Muscle layer of duodenum (tissue), 2 donors: ENCODE measurements at regions not wholly inside any gene's neighbourhood (a gene's known extent, or its start where the extent isn't known, plus 50 kb on each side); places are given as distances from the start of the nearest gene placed in this dataset.
"Not testable (repeated sequence)": the region's sequence is repeated elsewhere in the genome, so short reads cannot be mapped to it uniquely, and the experiment has no call there.

Experiments used
- H3K27ac ChIP-seq: one replicate; pipeline ENCODE4 v1.7.0; 2013; ENCODE audit warnings: mild to moderate bottlenecking, low read length
- H3K27me3 ChIP-seq: one replicate; pipeline ENCODE4 v1.7.0; 2013; ENCODE audit warnings: low read depth, mild to moderate bottlenecking, control low read depth, low read length
- H3K36me3 ChIP-seq, 2 donors: one replicate each; pipeline ENCODE4 v1.7.0; 2013; ENCODE audit warnings: low read length in 2 of 2, control low read depth in 1 of 2, mild to moderate bottlenecking in 1 of 2; ENCODE audit not compliant: insufficient read depth in 2 of 2, control insufficient read depth in 1 of 2
- H3K4me1 ChIP-seq, 2 donors: one replicate each; pipeline ENCODE4 v1.7.0; 2013; ENCODE audit warnings: low read length in 2 of 2, mild to moderate bottlenecking in 2 of 2, control low read depth in 1 of 2, moderate library complexity in 1 of 2; ENCODE audit not compliant: insufficient read depth in 2 of 2, control insufficient read depth in 1 of 2
- H3K4me3 ChIP-seq, 2 donors: one replicate each; pipeline ENCODE4 v1.7.0; 2013; ENCODE audit warnings: low read length in 2 of 2, low read depth in 1 of 2, mild to moderate bottlenecking in 1 of 2
- H3K9me3 ChIP-seq, 2 donors: one replicate each; pipeline ENCODE4 v1.7.0; 2013; ENCODE audit warnings: low read length in 2 of 2, control low read depth in 1 of 2, mild to moderate bottlenecking in 1 of 2; ENCODE audit not compliant: control insufficient read depth in 1 of 2
- donor health status: healthy.

DNA sequence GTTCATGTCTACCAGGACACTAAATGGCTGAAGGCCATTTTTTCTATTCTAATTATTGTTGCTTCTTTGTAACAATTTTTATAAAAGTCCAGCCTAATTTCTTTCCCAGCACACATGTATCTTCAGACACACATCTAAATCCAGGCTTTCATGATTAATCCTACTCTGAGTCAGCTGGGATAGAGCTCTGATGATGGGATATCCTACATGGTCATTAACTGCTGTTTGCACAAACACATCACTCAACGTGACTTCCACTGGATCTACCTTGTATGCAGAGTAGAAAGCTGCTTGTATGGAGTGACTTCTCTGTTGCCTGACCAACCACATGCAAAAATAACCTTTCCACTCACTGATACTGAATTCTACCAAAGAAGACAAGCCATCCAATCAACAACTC lies 260.9 kb downstream of the AHR start:
- Histone ChIP-seq H3K27me3 (no peaks in the 10 kb centered on the region), H3K4me3 (no peak overlapping the region), H3K27ac (no peak overlapping the region), H3K36me3 (no peaks in the 10 kb centered on the region), H3K9me3 (no peaks in the 10 kb centered on the region), H3K4me1 (peaks cover 10 to 11% of the 10 kb centered on the region in 2 donors)

DNA sequence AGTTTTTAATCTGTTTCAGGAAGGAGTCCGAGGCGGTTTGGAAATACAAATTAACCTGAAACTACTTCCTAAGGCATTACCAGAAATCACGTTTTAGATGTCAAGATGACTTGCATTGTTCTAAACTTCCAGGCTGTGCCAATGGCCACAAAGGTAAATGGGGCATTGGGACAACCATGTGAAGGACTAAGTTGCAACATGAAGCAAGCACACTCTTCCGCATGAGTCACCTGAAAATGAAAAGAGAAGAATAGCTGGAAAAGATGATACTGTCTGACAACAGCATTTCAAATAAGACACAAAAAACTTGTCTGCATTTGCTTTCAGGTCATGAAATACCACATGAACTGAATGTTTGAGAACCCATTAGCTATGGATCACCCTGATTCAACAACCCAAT lies 262.1 kb downstream of the AHR start:
- H3K9me3 ChIP-seq: no peaks in the 10 kb centered on the region

DNA sequence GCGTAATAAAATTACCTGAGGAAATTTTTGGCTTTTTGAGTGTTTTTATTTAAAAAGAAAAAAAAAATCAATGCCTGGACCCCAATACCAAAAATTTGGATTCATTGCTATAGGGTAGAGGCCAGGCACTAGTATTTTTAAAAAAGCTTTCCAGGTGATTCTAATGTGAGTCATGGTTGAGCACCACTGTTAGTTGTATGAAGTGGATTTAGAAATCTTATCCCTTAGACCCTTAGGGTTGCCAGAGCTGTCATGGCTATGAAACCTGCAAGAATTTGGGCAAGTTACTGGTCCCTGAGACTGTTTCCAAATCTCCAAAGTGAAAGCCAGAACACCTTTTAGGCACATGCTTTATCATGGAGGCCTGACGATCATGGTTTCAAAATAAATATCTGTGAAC lies 262.5 kb downstream of the AHR start:
- Histone ChIP-seq H3K36me3 (no peaks in the 10 kb centered on the region), H3K27me3 (no peaks in the 10 kb centered on the region), H3K9me3 (no peaks in the 10 kb centered on the region), H3K4me1 (peaks cover 10 to 11% of the 10 kb centered on the region in 2 donors), H3K27ac (no peak overlapping the region), H3K4me3 (no peak overlapping the region)

More for the DNA sequence above, 262.1 kb downstream of the AHR start:
- Histone ChIP-seq H3K27me3 (no peaks in the 10 kb centered on the region), H3K36me3 (no peaks in the 10 kb centered on the region), H3K27ac (no peak overlapping the region), H3K4me3 (no peak overlapping the region), H3K4me1 (peaks cover 10 to 11% of the 10 kb centered on the region in 2 donors)

DNA sequence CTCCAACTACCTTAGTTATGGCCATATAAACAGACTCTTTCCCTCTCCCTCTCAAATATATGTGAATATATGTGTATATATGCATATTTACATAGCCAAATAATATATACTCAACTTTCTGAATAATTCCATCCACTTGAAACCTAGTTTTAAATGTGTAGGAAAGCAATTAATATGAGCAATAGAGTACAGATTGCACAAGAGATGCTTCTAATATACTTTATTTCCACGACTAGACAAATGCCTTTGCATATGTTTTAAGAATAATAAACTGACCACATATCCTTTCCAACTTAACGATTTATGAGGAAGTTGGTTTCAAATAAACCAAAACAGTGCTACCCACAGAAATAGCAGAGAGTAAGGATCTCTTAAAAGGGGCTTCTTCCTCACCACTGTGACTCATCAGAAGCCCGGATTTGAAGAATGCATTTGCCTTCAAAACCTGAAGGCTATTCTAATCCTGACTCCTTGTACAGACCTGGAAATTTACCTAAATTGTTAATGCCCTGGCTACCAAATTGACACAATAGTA lies 266.3 kb downstream of the AHR start:
- H3K27ac ChIP-seq: no peak overlapping the region
- H3K4me1 ChIP-seq: no peaks in the 10 kb centered on the region
- no peaks in the 10 kb centered on the region for H3K9me3 ChIP-seq
- H3K27me3 ChIP-seq: no peaks in the 10 kb centered on the region
- H3K36me3 ChIP-seq: no peaks in the 10 kb centered on the region
- H3K4me3 ChIP-seq: no peak overlapping the region

DNA sequence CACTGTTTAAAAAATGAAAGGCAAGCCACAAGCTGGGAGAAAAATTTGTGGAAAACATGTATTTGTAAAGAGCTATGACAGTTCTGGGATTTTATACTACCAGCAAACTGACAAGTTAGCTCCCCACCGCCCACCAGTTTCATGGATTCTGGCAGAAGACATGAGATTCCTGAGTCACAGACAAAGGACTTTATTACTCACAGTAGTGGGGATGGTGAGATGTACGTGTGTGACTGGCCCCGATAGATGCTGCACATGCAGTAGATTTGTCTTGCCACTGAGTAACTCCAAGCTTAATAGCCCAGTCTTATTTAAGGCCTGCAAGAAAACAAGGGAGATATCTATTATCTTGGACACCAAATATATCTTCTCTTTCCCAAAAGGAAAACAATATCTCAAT lies 281.7 kb downstream of the AHR start:
- Histone ChIP-seq H3K4me3 (no peak overlapping the region), H3K27me3 (no peaks in the 10 kb centered on the region), H3K9me3 (peaks cover 0 to 13% of the 10 kb centered on the region in 2 donors), H3K36me3 (no peaks in the 10 kb centered on the region), H3K27ac (no peak overlapping the region), H3K4me1 (no peaks in the 10 kb centered on the region)

DNA sequence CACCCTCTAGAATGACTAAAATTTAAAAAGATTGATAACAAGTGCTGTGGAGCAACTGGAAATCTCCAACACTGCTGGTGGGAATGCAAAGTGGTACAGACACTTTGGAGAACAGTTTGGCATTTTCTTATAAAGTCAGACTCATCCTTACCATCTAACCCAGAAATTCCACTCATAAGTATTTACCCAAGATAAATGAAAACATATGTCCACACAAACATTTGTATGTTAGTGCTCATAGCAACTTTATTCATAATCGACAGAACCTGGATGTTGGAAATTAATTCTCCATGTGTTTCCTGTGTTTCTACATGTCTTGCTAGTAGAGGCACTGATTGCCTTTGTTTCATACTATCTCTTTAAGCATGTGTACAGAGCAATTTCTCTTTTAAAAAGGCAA lies 282.4 kb downstream of the AHR start:
- Histone ChIP-seq H3K4me1 (no peaks in the 10 kb centered on the region), H3K27me3 (no peaks in the 10 kb centered on the region), H3K4me3 (no peak overlapping the region), H3K36me3 (no peaks in the 10 kb centered on the region), H3K9me3 (peaks cover 0 to 13% of the 10 kb centered on the region in 2 donors), H3K27ac (no peak overlapping the region)

DNA sequence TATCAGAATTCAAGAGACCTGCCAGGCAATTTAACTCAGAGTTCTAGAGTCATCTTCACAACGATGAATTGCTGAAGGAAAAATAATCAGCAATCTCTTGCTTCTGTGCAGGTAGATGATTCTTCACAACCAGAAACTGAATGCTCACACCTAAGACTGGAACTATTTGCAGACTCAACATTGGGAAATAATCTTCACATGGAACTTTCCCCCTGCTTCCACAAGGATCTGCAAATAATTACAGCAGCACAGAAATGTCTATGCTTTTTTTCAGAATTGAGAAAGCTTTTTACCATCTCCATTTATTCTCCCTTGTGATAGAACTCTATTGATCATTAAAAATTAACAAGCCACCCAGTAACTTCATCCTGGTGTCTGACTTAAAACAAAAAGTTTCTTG lies 282.8 kb downstream of the AHR start:
- Histone ChIP-seq H3K4me1 (no peaks in the 10 kb centered on the region), H3K4me3 (no peak overlapping the region)

DNA sequence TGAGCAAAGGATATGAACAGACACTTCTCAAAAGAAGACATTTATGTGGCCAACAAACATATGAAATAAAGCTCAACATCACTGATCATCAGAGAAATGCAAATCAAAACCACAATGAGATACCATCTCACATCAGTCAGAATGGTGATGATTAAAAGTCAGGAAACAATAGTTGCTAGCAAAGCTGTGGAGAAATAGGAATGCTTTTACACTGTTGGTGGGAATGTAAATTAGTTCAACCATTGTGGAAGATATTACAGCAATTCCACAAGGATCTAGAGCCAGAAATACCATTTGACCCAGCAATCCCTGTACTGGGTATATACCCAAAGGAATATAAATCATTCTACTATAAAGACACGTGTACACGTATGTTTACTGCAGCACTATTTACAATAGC lies 284.2 kb downstream of the AHR start:
- H3K4me3 ChIP-seq, H3K36me3 ChIP-seq, H3K4me1 ChIP-seq, H3K27me3 ChIP-seq, H3K9me3 ChIP-seq, H3K27ac ChIP-seq: not testable (repeated sequence)

More for the DNA sequence above, 282.8 kb downstream of the AHR start:
- Histone ChIP-seq H3K9me3 (peaks cover 0 to 13% of the 10 kb centered on the region in 2 donors), H3K27me3 (no peaks in the 10 kb centered on the region), H3K27ac (no peak overlapping the region), H3K36me3 (no peaks in the 10 kb centered on the region)

DNA sequence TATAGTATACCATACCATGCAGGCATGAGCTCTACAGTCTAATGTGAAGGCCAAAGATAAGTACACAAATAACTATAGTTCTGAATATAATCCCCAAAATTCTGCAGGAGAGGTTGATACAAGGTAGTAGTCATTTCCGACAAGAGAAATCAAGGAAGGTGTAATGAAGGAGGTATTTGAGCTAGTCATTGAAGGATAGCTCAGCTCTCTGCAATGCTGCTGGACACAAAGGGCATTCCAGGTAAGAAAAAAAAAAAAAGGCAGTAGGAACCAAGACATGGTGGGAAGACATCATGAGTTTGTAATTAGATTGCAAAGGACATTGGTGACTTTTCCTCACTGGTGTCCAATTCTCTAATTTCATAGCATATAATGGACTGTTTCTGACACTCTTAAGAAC lies 285.3 kb downstream of the AHR start:
- Histone ChIP-seq H3K4me1 (no peaks in the 10 kb centered on the region), H3K36me3 (no peaks in the 10 kb centered on the region), H3K4me3 (no peak overlapping the region), H3K27ac (no peak overlapping the region), H3K27me3 (no peaks in the 10 kb centered on the region), H3K9me3 (no peaks in the 10 kb centered on the region)

DNA sequence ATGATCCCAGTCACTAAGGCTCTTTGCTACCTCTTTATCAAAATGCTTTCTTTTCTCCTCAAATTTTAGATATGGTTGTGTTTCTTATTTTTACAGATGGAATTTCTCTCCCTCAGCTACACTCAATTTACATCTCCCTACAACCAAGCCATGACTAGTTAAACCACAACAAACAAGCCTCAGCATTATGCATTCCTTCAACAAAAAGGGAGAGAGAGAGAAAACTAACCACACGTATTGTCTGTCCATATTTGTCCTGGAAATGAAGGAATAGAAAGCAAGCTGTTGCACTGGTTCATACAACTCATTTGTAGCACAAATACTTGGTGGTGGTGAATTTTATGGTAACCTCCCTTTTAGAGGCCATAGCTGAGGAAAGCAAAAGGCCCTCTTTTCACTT lies 286.4 kb downstream of the AHR start:
- H3K4me3 ChIP-seq: no peak overlapping the region
- H3K4me1 ChIP-seq: no peaks in the 10 kb centered on the region
- no peaks in the 10 kb centered on the region for H3K27me3 ChIP-seq
- no peak overlapping the region for H3K27ac ChIP-seq
- H3K36me3 ChIP-seq: no peaks in the 10 kb centered on the region
- H3K9me3 ChIP-seq: no peaks in the 10 kb centered on the region

DNA sequence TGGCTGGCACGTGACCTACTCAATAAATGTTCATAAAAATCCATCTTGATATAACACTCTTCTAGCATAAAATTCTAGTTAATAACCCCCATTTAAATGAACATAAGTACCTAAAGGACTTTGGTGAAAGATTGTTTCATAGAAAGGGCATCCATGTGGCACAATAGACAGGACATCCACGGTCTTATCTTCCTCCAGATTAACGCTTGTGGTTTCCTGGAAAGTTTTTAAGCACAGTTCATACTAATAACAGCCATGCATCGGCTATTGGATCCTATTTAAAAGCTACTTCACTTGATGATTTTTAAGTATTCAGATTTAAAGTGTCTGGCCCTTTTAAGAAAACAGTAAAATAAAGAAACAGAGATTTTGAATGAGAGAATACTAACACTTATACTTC lies 288.3 kb downstream of the AHR start:
- Histone ChIP-seq H3K27ac (no peak overlapping the region), H3K36me3 (no peaks in the 10 kb centered on the region), H3K9me3 (no peaks in the 10 kb centered on the region), H3K4me1 (no peaks in the 10 kb centered on the region), H3K27me3 (no peaks in the 10 kb centered on the region), H3K4me3 (no peak overlapping the region)

DNA sequence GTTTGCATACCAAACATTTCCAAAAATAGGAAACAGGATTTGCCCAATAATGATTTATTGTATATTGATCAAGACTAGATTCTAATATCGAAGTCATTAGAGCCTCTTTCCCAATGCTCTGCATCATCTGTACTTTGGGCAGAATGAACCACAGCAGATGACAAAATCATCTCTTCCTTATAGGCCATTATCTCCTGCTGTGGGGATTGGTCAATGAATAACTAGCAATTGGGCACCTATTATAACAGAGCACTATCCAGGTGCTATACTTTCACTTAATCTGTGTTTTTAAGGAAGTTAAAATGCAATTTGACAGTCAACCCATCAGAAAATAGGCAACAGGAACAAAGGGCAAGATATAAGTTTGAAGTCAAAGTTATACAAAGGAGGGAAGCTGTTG lies 290.3 kb downstream of the AHR start:
- Histone ChIP-seq H3K27ac (no peak overlapping the region), H3K4me1 (no peaks in the 10 kb centered on the region), H3K27me3 (no peaks in the 10 kb centered on the region), H3K36me3 (no peaks in the 10 kb centered on the region), H3K9me3 (no peaks in the 10 kb centered on the region), H3K4me3 (no peak overlapping the region)
